Activated CD4-positive, alpha-beta T cell treated with anti-CD3 and anti-CD28 coated beads, Interleukin-2, amount 50 U/mL, for 48 hours (primary cell): ENCODE measurements at regions not wholly inside any gene's neighbourhood (a gene's known extent, or its start where the extent isn't known, plus 50 kb on each side); places are given as distances from the start of the nearest gene placed in this dataset.

Experiments
- DNase-seq, 2 experiments: peaks; one replicate each; pipeline ENCODE4 v3.0.0-alpha.2; 2020

- DNase-seq = no peak
Measured at GRCh38 chr22:27267145-27267544, 534.4 kb downstream of the MN1 start.

- no peak for DNase-seq
Measured at GRCh38 chr22:27269751-27270543, 531.6 kb downstream of the MN1 start.

GRCh38 chr22:27270818-27271510, 530.6 kb downstream of the MN1 start:
- DNase-seq = no peak

GRCh38 chr22:27273436-27273835, 528.1 kb downstream of the MN1 start:
- DNase-seq = no peak

GRCh38 chr22:27273853-27274252, 527.7 kb downstream of the MN1 start:
- DNase-seq = no peak

- no peak for DNase-seq
Measured at GRCh38 chr22:27274770-27275449, 526.6 kb downstream of the MN1 start.

GRCh38 chr22:27278946-27279345, 522.6 kb downstream of the MN1 start:
- no peak for DNase-seq

GRCh38 chr22:27283240-27283639, 518.3 kb downstream of the MN1 start:
- DNase-seq = no peak

GRCh38 chr22:27283714-27284113, 517.8 kb downstream of the MN1 start:
- DNase-seq = no peak

GRCh38 chr22:27284324-27284723, 517.2 kb downstream of the MN1 start:
- DNase-seq = no peak

GRCh38 chr22:27286711-27287110, 514.8 kb downstream of the MN1 start:
- DNase-seq = no peak

GRCh38 chr22:27292542-27293299, 508.8 kb downstream of the MN1 start:
- no peak for DNase-seq

GRCh38 chr22:27293721-27294445, 507.7 kb downstream of the MN1 start:
- DNase-seq = no peak

GRCh38 chr22:27295040-27295439, 506.5 kb downstream of the MN1 start:
- DNase-seq = no peak

GRCh38 chr22:27295605-27296004, 506.0 kb downstream of the MN1 start:
- no peak for DNase-seq

- no peak for DNase-seq
Measured at GRCh38 chr22:27296091-27296675, 505.4 kb downstream of the MN1 start.

GRCh38 chr22:27297125-27297524, 504.4 kb downstream of the MN1 start:
- no peak for DNase-seq

GRCh38 chr22:27298332-27298731, 503.2 kb downstream of the MN1 start:
- no peak for DNase-seq

GRCh38 chr22:27298742-27299141, 502.8 kb downstream of the MN1 start:
- DNase-seq = no peak

- DNase-seq = no peak
Measured at GRCh38 chr22:27299181-27300085, 502.1 kb downstream of the MN1 start.
